ENCODE measurements at regions not wholly inside any gene's neighbourhood (a gene's known extent, or its start where the extent isn't known, plus 50 kb on each side); places are given as distances from the start of the nearest gene placed in this dataset.
"Not testable (repeated sequence)": the region's sequence is repeated elsewhere in the genome, so short reads cannot be mapped to it uniquely, and the experiment has no call there.

DNA sequence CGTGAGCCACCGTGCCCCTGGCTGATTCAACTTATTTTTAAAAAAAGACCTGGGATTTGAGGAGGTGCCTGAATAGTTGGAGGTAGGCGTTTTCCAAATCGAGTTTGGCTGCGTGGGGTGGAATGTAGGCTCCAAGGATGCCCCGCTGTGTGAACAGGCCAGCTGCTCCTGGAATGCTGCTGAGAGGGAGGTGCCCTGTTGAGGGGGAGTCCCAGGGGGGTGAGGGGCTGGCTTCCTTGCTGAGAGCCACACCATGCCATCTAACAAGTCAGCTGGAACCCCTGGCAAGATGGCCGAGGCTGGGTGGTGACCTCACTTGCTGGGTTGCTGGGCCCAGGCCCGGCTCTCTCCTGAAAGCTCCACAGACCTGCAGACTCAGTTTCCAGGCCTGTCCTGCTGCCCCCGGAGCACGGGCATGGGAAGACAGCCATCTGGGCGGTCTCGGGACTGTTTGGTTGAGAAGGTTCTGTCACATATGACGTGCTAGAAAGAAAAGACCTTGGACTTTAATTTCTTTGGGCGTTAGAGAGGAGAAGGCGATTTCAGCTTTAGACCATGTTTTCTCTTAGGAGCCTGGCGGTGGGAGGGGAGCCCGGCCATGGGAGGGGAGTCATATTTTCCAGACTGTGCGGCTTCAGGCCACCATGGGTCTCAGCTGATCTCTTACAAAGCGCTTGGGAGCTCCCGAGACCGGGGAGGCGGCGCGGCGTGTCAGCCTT lies 4047.0 kb upstream of the TPTE start:
- TF ChIP-seq, protein P1, sequence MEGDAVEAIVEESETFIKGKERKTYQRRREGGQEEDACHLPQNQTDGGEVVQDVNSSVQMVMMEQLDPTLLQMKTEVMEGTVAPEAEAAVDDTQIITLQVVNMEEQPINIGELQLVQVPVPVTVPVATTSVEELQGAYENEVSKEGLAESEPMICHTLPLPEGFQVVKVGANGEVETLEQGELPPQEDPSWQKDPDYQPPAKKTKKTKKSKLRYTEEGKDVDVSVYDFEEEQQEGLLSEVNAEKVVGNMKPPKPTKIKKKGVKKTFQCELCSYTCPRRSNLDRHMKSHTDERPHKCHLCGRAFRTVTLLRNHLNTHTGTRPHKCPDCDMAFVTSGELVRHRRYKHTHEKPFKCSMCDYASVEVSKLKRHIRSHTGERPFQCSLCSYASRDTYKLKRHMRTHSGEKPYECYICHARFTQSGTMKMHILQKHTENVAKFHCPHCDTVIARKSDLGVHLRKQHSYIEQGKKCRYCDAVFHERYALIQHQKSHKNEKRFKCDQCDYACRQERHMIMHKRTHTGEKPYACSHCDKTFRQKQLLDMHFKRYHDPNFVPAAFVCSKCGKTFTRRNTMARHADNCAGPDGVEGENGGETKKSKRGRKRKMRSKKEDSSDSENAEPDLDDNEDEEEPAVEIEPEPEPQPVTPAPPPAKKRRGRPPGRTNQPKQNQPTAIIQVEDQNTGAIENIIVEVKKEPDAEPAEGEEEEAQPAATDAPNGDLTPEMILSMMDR (IDR thresholded peaks at IDR 0.05), result not testable (repeated sequence)
- TF ChIP-seq POLR2A (IDR thresholded peaks at IDR 0.05), result not testable (repeated sequence)

Measured in lower leg skin (tissue), 3 donors.